Lower lobe of right lung (tissue), 2 donors: ENCODE measurements at regions not wholly inside any gene's neighbourhood (a gene's known extent, or its start where the extent isn't known, plus 50 kb on each side); places are given as distances from the start of the nearest gene placed in this dataset.

Experiments used
- ATAC-seq, 2 donors: fragments of 200-7000 bp; cut with Tn5 transposase; one replicate each; pipeline ENCODE4 v1.9.1; 2020 to 2022; ENCODE audit warnings: mild to moderate bottlenecking in 2 of 2, moderate library complexity in 2 of 2
- DNase-seq: peaks from one replicate; pipeline ENCODE4 v3.0.0-alpha.2; 2020
- H3K27ac ChIP-seq: fragments of 200-600 bp; one replicate; pipeline ENCODE4 v1.8.0; 2022
- H3K27me3 ChIP-seq: fragments of 200-600 bp; one replicate; pipeline ENCODE4 v1.8.0; 2022; ENCODE audit warnings: low read depth
- H3K36me3 ChIP-seq: fragments of 200-600 bp; one replicate; pipeline ENCODE4 v1.8.0; 2022; ENCODE audit warnings: mild to moderate bottlenecking
- H3K4me1 ChIP-seq: fragments of 200-600 bp; one replicate; pipeline ENCODE4 v1.8.0; 2022
- H3K4me3 ChIP-seq: fragments of 200-600 bp; one replicate; pipeline ENCODE4 v1.8.0; 2022; ENCODE audit warnings: mild to moderate bottlenecking
- H3K9me3 ChIP-seq: fragments of 200-600 bp; one replicate; pipeline ENCODE4 v1.8.0; 2022
- CTCF ChIP-seq: fragments of 200-600 bp; IDR thresholded peaks from one replicate; pipeline ENCODE4 v1.8.0; 2022; ENCODE audit warnings: antibody characterized with exemption, mild to moderate bottlenecking
- intact Hi-C: fragments of 100-400 bp; cut with DNase I; formaldehyde crosslinking; loops from one replicate; pipeline ENCODE4 v1.11.0; 2022
- donor health status: DM: no; HTN: yes; CAD: no; lungs with severe emphysema.

GRCh38 chr7:124603066-124603465, 162.5 kb downstream of the GPR37 start:
- intact Hi-C loops, result no loop called here
- no peak for DNase-seq
- Histone ChIP-seq H3K9me3 (no peaks in the 10 kb centered on the region), H3K27me3 (no peaks in the 10 kb centered on the region), H3K4me3 (no peak overlapping the region), H3K36me3 (no peaks in the 10 kb centered on the region), H3K4me1 (no peaks in the 10 kb centered on the region), H3K27ac (no peak overlapping the region)
- ATAC-seq, result no peak
- TF ChIP-seq CTCF, result no peak

DNA sequence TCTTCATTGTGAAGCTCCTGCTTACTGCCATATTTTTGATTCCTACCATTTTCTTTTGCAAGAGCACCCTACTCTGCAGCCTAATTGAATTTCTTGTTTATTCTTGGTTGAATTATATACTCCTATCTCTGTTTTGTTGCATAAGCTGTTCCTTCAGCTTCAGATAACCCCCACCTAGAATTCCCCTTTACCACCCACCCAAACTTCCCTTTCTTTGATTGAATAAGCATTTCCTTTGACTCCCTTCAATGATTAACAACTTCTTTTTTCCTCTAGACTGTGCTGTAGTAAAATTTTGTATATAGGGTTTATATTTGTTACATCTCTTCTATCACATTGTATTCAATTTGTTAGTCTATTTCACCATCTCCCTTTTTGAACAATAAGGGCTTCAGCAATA, 168.1 kb downstream of the GPR37 start:
- DNase-seq (no peak), ATAC-seq (no peak)
- H3K4me1 ChIP-seq, result no peaks in the 10 kb centered on the region
- TF ChIP-seq CTCF, result no peak
- H3K4me3 ChIP-seq, result no peak overlapping the region
- no peaks in the 10 kb centered on the region for H3K9me3 ChIP-seq
- no peaks in the 10 kb centered on the region for H3K27me3 ChIP-seq
- no peak overlapping the region for H3K27ac ChIP-seq
- no peaks in the 10 kb centered on the region for H3K36me3 ChIP-seq
- intact Hi-C loops, result no loop called here

DNA sequence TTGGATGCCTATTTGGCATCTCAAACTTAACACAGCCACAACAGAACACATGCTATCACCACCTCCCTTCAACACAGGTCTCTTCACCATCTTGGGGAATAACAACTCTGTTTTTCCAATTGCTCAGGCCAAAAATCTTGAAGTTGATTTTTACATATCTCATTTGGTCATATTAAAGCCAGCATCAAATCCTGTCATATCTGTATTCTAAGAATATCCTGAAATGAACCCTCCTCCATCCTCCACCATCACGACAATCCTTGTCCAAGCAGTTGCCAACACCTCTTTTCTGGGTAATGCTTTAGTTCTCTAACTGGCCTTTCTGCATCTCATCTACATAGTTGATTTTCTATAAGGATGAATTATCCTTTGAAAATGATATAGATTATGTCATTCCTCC, 168.7 kb downstream of the GPR37 start:
- no peak for DNase-seq
- ATAC-seq, result no peak
- no peak for TF ChIP-seq CTCF
- Histone ChIP-seq H3K27ac (no peak overlapping the region), H3K27me3 (no peaks in the 10 kb centered on the region), H3K36me3 (no peaks in the 10 kb centered on the region), H3K9me3 (no peaks in the 10 kb centered on the region), H3K4me1 (no peaks in the 10 kb centered on the region), H3K4me3 (no peak overlapping the region)
- intact Hi-C loops, result no loop called here

DNA sequence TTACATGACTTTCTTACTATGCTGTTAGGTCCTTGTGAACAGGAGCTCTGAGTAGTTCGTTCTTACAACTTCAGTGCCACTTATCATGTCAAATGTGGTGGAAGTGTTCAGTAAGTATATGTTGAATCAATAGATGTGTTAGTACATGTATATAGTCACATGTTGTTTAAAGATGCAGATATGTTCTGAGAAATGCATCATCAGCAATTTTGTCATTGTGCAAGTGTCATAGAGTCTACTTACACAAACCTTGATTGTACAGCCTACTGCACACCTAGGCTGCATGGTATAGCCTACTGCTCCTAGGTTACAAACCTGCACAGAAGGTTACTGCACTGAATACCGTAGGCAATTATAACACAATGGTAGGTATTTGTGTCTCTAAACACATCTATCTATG, 174.8 kb downstream of the GPR37 start:
- no peak for TF ChIP-seq CTCF
- ATAC-seq (no peak), DNase-seq (no peak)
- H3K27me3 ChIP-seq, result no peaks in the 10 kb centered on the region
- H3K4me3 ChIP-seq, result no peak overlapping the region
- H3K27ac ChIP-seq, result no peak overlapping the region
- no peaks in the 10 kb centered on the region for H3K4me1 ChIP-seq
- no peaks in the 10 kb centered on the region for H3K36me3 ChIP-seq
- H3K9me3 ChIP-seq, result no peaks in the 10 kb centered on the region
- intact Hi-C loops, result no loop called here

GRCh38 chr7:124577256-124577655, 188.3 kb downstream of the GPR37 start:
- Histone ChIP-seq H3K27ac (no peak overlapping the region), H3K36me3 (no peaks in the 10 kb centered on the region), H3K9me3 (no peaks in the 10 kb centered on the region), H3K4me1 (no peaks in the 10 kb centered on the region), H3K27me3 (no peaks in the 10 kb centered on the region), H3K4me3 (no peak overlapping the region)
- no peak for ATAC-seq
- DNase-seq, result no peak
- TF ChIP-seq CTCF, result no peak
- intact Hi-C loops, result no loop called here

DNA sequence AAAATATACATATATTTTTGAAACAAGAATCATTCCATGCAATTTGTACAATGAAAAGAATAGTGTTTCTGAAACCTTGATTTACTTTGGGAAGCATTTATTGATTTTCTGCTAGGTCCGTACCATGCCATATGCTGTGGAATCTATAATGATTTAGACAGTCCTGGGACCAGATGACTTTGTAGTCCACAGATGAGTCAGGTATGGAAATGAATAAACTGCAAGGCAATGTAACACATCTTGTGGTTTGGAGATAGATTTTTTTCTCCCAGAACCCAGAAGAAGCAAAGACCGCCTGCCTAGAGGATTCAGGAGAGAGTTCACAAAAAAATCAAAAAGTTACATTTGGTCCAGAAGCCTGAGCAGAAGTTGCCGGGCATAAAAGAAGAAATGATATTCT, 190.4 kb downstream of the GPR37 start:
- ATAC-seq (no peak), DNase-seq (no peak)
- intact Hi-C loops, result no loop called here
- no peak for TF ChIP-seq CTCF
- Histone ChIP-seq H3K36me3 (no peaks in the 10 kb centered on the region), H3K4me3 (no peak overlapping the region), H3K4me1 (no peaks in the 10 kb centered on the region), H3K27ac (no peak overlapping the region), H3K9me3 (no peaks in the 10 kb centered on the region), H3K27me3 (no peaks in the 10 kb centered on the region)
